ENCODE measurements at regions not wholly inside any gene's neighbourhood (a gene's known extent, or its start where the extent isn't known, plus 50 kb on each side); places are given as distances from the start of the nearest gene placed in this dataset.

DNA sequence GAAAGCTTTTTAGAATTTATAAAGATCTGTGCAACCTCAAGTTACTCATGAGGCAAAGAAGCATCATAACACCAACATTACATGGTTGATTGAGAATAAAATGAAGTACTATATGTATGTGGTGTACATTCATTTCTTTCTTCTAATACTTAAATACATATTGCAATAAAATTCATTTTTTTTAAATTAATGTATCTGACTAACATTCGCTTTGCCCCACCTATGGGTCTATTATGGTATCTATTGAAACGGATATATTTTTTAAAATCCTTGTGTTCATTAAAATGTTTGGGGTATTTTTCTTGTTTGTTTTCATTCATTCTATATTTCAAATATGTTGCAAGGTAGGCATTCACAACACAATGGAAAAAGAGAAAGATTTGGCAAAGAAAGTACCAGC, 237.5 kb downstream of the DSEL start:
- DNase-seq = no peak
- WGBS (ENCODE audit: insufficient coverage) = no CpG with 5 or more reads among the region's 2 CpGs
- ATAC-seq (replicated peaks in 1 of 4) = no peak
- H3K4me1 Mint-ChIP-seq = no peaks in the 10 kb centered on the region
- ChIA-PET CTCF (no interaction called here), POLR2A (no interaction called here)
- Histone ChIP-seq H3K27ac (ENCODE audit: low read length) (no peak overlapping the region), H3K4me3 (ENCODE audit: control insufficient read depth in 1 of 2, extremely low read depth in 1 of 2, low read length in 1 of 2) (no peak overlapping the region), H3K36me3 (ENCODE audit: control insufficient read depth in 2 of 2, extremely low read depth in 1 of 2, insufficient read depth in 1 of 2, low read length in 1 of 2) (no peaks in the 10 kb centered on the region), H3K27me3 (replicated peaks in 1 of 2; ENCODE audit: control insufficient read depth in 2 of 2, extremely low read depth in 1 of 2, insufficient read depth in 2 of 2, low read length in 1 of 2) (no peaks in the 10 kb centered on the region), H3K9me3 (no peaks in the 10 kb centered on the region), H3K4me1 (ENCODE audit: control insufficient read depth in 1 of 2, extremely low read depth in 1 of 2, insufficient read depth in 2 of 2, low read length in 2 of 2) (no peaks in the 10 kb centered on the region)
- peaks cover 0 to 4% of the 10 kb centered on the region in 2 donors for H3K27me3 Mint-ChIP-seq
- no peak overlapping the region for H3K27ac Mint-ChIP-seq
- no peaks in the 10 kb centered on the region for H3K36me3 Mint-ChIP-seq
- no peak overlapping the region for H3K4me3 Mint-ChIP-seq
- no peaks in the 10 kb centered on the region for H3K9me3 Mint-ChIP-seq

DNA sequence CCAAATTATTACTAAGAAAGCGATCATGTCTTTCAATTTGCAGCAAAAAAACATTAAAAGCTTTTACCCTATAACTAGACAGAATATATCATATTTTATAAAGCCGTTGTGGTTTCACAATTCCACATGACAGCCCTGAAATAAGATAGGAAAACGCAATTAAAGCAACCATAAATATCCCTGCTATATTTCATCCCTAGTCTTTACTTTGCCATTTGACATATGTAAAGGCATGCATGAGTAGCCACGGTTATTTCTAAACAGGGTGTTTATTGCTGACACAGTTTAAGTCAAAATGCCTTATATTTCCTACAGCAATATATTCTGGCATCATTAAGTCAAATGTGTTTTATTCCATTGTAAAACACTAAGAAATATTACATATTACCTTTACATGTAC, 239.9 kb downstream of the DSEL start:
- no peak overlapping the region for H3K4me3 ChIP-seq (ENCODE audit: control insufficient read depth in 1 of 2, extremely low read depth in 1 of 2, low read length in 1 of 2)

DNA sequence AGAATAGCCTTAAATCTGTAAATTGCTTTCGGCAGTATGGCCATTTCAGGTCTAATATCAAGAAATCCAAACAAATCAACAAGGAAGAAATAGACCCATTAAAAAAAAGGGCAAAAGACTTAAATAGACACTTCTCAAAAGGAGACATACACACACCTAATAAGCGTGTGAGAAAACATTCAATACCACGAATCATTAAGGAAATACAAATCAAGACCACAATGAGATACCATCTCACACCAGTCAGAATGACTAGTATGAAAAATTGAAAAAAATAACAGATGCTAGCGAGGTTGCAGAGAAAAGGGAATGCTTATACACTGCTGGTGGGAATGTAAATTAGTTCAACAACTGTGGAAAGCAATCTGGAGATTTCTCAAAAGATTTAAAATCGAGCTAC, 243.2 kb downstream of the DSEL start:
- H3K27ac Mint-ChIP-seq = no peak overlapping the region
- no peaks in the 10 kb centered on the region for H3K27me3 ChIP-seq (replicated peaks in 1 of 2; ENCODE audit: control insufficient read depth in 2 of 2, extremely low read depth in 1 of 2, insufficient read depth in 2 of 2, low read length in 1 of 2)
- peaks cover 0 to 13% (median 0%) of the 10 kb centered on the region in 3 donors for H3K4me1 Mint-ChIP-seq
- H3K4me3 ChIP-seq (ENCODE audit: control insufficient read depth in 1 of 2, extremely low read depth in 1 of 2, low read length in 1 of 2) = no peak overlapping the region
- no peak overlapping the region for H3K27ac ChIP-seq (ENCODE audit: low read length)
- no peaks in the 10 kb centered on the region for H3K9me3 ChIP-seq
- peaks cover 3 to 8% of the 10 kb centered on the region in 2 donors for H3K27me3 Mint-ChIP-seq
- no peak overlapping the region for H3K4me3 Mint-ChIP-seq
- POLR2A ChIA-PET = interaction anchor here in 1 of 2 donors (0.6 kb wide), 1 partner anchor 1215 kb away, joined by 3 read pairs; no protein-coding TSS in a partner anchor
- no peaks in the 10 kb centered on the region for H3K36me3 Mint-ChIP-seq
- ATAC-seq (replicated peaks in 1 of 4) (no peak), DNase-seq (no peak)
- H3K36me3 ChIP-seq (ENCODE audit: control insufficient read depth in 2 of 2, extremely low read depth in 1 of 2, insufficient read depth in 1 of 2, low read length in 1 of 2) = no peaks in the 10 kb centered on the region
- CTCF ChIA-PET = no interaction called here
- no CpG with 5 or more reads among the region's 5 CpGs for WGBS (ENCODE audit: insufficient coverage)
- no peaks in the 10 kb centered on the region for H3K4me1 ChIP-seq (ENCODE audit: control insufficient read depth in 1 of 2, extremely low read depth in 1 of 2, insufficient read depth in 2 of 2, low read length in 2 of 2)
- no peaks in the 10 kb centered on the region for H3K9me3 Mint-ChIP-seq

More for the DNA sequence above, 239.9 kb downstream of the DSEL start:
- POLR2A ChIA-PET = no interaction called here
- WGBS (ENCODE audit: insufficient coverage) = 60% methylated on average over 1 of the region's 4 CpGs
- no peak for ATAC-seq (replicated peaks in 1 of 4)
- Mint-ChIP-seq H3K36me3 (no peaks in the 10 kb centered on the region), H3K9me3 (no peaks in the 10 kb centered on the region), H3K27me3 (peaks cover 0 to 4% of the 10 kb centered on the region in 2 donors), H3K27ac (no peak overlapping the region), H3K4me1 (peaks cover 0 to 11% (median 0%) of the 10 kb centered on the region in 3 donors), H3K4me3 (no peak overlapping the region)
- Histone ChIP-seq H3K36me3 (ENCODE audit: control insufficient read depth in 2 of 2, extremely low read depth in 1 of 2, insufficient read depth in 1 of 2, low read length in 1 of 2) (no peaks in the 10 kb centered on the region), H3K9me3 (no peaks in the 10 kb centered on the region), H3K27ac (ENCODE audit: low read length) (no peak overlapping the region), H3K27me3 (replicated peaks in 1 of 2; ENCODE audit: control insufficient read depth in 2 of 2, extremely low read depth in 1 of 2, insufficient read depth in 2 of 2, low read length in 1 of 2) (no peaks in the 10 kb centered on the region), H3K4me1 (ENCODE audit: control insufficient read depth in 1 of 2, extremely low read depth in 1 of 2, insufficient read depth in 2 of 2, low read length in 2 of 2) (no peaks in the 10 kb centered on the region)
- DNase-seq = no peak
- CTCF ChIA-PET = no interaction called here

- no peak overlapping the region for H3K4me3 Mint-ChIP-seq
- POLR2A ChIA-PET = no interaction called here
- ATAC-seq (replicated peaks in 1 of 4) (no peak), DNase-seq (no peak)
- H3K27ac ChIP-seq (ENCODE audit: low read length) = no peak overlapping the region
- CTCF ChIA-PET = no interaction called here
- H3K4me1 Mint-ChIP-seq = peaks cover 26 to 40% (median 27%) of the 10 kb centered on the region in 3 donors
- H3K36me3 ChIP-seq (ENCODE audit: control insufficient read depth in 2 of 2, extremely low read depth in 1 of 2, insufficient read depth in 1 of 2, low read length in 1 of 2) = no peaks in the 10 kb centered on the region
- H3K36me3 Mint-ChIP-seq = no peaks in the 10 kb centered on the region
- WGBS (ENCODE audit: insufficient coverage) = 76% methylated on average over 2 of the region's 2 CpGs
- H3K4me1 ChIP-seq (ENCODE audit: control insufficient read depth in 1 of 2, extremely low read depth in 1 of 2, insufficient read depth in 2 of 2, low read length in 2 of 2) = peaks cover 6 to 20% of the 10 kb centered on the region in 2 experiments
- no peak overlapping the region for H3K27ac Mint-ChIP-seq
- H3K27me3 ChIP-seq (replicated peaks in 1 of 2; ENCODE audit: control insufficient read depth in 2 of 2, extremely low read depth in 1 of 2, insufficient read depth in 2 of 2, low read length in 1 of 2) = no peaks in the 10 kb centered on the region
- no peak overlapping the region for H3K4me3 ChIP-seq (ENCODE audit: control insufficient read depth in 1 of 2, extremely low read depth in 1 of 2, low read length in 1 of 2)
- peaks cover 0 to 4% (median 3%) of the 10 kb centered on the region in 3 donors for H3K9me3 Mint-ChIP-seq
- H3K27me3 Mint-ChIP-seq = peaks cover 4 to 9% of the 10 kb centered on the region in 2 donors
- H3K9me3 ChIP-seq = no peaks in the 10 kb centered on the region
Observed at GRCh38 chr18:67269206-67269605, 247.3 kb downstream of the DSEL start.

GRCh38 chr18:67268530-67268929, 248.0 kb downstream of the DSEL start:
- Histone ChIP-seq H3K36me3 (ENCODE audit: control insufficient read depth in 2 of 2, extremely low read depth in 1 of 2, insufficient read depth in 1 of 2, low read length in 1 of 2) (no peaks in the 10 kb centered on the region), H3K4me3 (ENCODE audit: control insufficient read depth in 1 of 2, extremely low read depth in 1 of 2, low read length in 1 of 2) (no peak overlapping the region), H3K4me1 (ENCODE audit: control insufficient read depth in 1 of 2, extremely low read depth in 1 of 2, insufficient read depth in 2 of 2, low read length in 2 of 2) (peaks cover 6 to 20% of the 10 kb centered on the region in 2 experiments), H3K27ac (ENCODE audit: low read length) (no peak overlapping the region), H3K27me3 (replicated peaks in 1 of 2; ENCODE audit: control insufficient read depth in 2 of 2, extremely low read depth in 1 of 2, insufficient read depth in 2 of 2, low read length in 1 of 2) (no peaks in the 10 kb centered on the region), H3K9me3 (no peaks in the 10 kb centered on the region)
- WGBS (ENCODE audit: insufficient coverage) = no CpG with 5 or more reads among the region's 3 CpGs
- H3K4me3 Mint-ChIP-seq = no peak overlapping the region
- ATAC-seq (replicated peaks in 1 of 4) (no peak), DNase-seq (no peak)
- POLR2A ChIA-PET = no interaction called here
- peaks cover 26 to 38% (median 27%) of the 10 kb centered on the region in 3 donors for H3K4me1 Mint-ChIP-seq
- peaks cover 4 to 9% of the 10 kb centered on the region in 2 donors for H3K27me3 Mint-ChIP-seq
- CTCF ChIA-PET = no interaction called here
- H3K27ac Mint-ChIP-seq = no peak overlapping the region
- H3K36me3 Mint-ChIP-seq = no peaks in the 10 kb centered on the region
- H3K9me3 Mint-ChIP-seq = peaks cover 0 to 4% (median 3%) of the 10 kb centered on the region in 3 donors

DNA sequence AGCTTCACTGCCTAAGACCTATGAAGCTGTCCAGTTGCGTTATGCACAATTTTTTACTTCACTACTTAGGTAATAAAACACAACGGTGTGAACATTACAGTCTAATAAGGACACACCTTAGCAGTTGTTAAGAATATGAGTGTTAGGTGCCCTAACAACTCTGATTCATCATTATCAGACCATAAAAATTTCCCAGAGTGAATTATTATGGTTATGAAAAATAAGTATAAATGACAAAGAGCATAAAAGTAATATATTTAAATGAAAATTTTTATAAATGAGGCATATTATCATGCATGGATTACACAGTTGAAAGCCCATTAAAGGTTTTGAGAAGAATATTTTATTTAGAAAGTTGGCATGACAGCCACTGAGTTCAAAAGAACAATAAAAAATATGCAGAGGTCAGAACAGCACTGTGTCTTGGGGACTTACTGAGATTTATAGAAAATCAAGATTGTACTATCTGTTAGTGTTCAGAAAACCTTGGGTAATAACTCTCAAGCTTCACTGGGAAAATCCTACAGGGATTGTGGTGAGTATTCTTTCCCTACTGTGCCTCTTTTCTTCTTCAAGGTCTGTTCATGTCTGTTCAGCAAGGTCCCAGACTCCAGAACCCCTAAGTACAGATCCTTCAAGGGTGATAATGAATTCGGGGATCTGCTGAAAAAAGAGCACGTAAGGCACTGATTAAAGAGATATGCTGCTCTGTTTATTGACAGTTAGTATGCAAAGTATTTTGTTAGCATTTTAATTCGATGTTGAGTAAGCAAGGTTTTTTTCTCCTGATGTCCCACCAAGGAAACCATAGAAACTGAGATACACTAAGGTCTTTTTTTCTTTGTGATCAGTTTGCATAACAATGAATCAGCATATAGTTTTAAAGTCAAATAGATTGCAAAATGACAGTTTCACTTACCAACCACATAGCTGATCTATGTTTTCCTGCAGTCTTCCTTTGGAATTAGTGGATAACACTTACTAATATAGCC, 250.0 kb downstream of the DSEL start:
- H3K4me3 Mint-ChIP-seq = peak overlapping the region in 1 of 3 donors; percentile 61
- no peaks in the 10 kb centered on the region for H3K36me3 Mint-ChIP-seq
- DNase-seq = no peak
- H3K4me1 ChIP-seq (ENCODE audit: control insufficient read depth in 1 of 2, extremely low read depth in 1 of 2, insufficient read depth in 2 of 2, low read length in 2 of 2) = peaks cover 6 to 23% of the 10 kb centered on the region in 2 experiments
- no peaks in the 10 kb centered on the region for H3K27me3 ChIP-seq (replicated peaks in 1 of 2; ENCODE audit: control insufficient read depth in 2 of 2, extremely low read depth in 1 of 2, insufficient read depth in 2 of 2, low read length in 1 of 2)
- ChIA-PET CTCF (no interaction called here), POLR2A (interaction anchor here in 1 of 2 donors (0.7 kb wide), 1 partner anchor 62 kb away, joined by 3 read pairs; no protein-coding TSS in a partner anchor)
- H3K36me3 ChIP-seq (ENCODE audit: control insufficient read depth in 2 of 2, extremely low read depth in 1 of 2, insufficient read depth in 1 of 2, low read length in 1 of 2) = no peaks in the 10 kb centered on the region
- H3K27ac ChIP-seq (ENCODE audit: low read length) = no peak overlapping the region
- no peak overlapping the region for H3K4me3 ChIP-seq (ENCODE audit: control insufficient read depth in 1 of 2, extremely low read depth in 1 of 2, low read length in 1 of 2)
- H3K27ac Mint-ChIP-seq = no peak overlapping the region
- no peak for ATAC-seq (replicated peaks in 1 of 4)
- no CpG with 5 or more reads among the region's 5 CpGs for WGBS (ENCODE audit: insufficient coverage)
- peaks cover 34 to 42% (median 41%) of the 10 kb centered on the region in 3 donors for H3K4me1 Mint-ChIP-seq
- no peaks in the 10 kb centered on the region for H3K9me3 ChIP-seq
- peaks cover 4 to 9% of the 10 kb centered on the region in 2 donors for H3K27me3 Mint-ChIP-seq
- peaks cover 0 to 4% (median 3%) of the 10 kb centered on the region in 3 donors for H3K9me3 Mint-ChIP-seq

Data from T-cell (primary cell).